HL-60 (cell line): ENCODE measurements at regions not wholly inside any gene's neighbourhood (a gene's known extent, or its start where the extent isn't known, plus 50 kb on each side); places are given as distances from the start of the nearest gene placed in this dataset.

ENCODE experiments used
- DNase-seq, 2 experiments: peaks; one replicate each; pipeline ENCODE4 v3.0.0-alpha.2; 2010 to 2020; ENCODE audit warnings: low read depth in 1 of 2, low spot score in 1 of 2
- H3K27ac ChIP-seq: fragments of 250-450 bp; sonication (Bioruptor Pico); replicated peaks from 2 replicates; pipeline ENCODE4 v1.5.1; 2020; ENCODE audit warnings: mild to moderate bottlenecking, moderate library complexity
- H3K27me3 ChIP-seq: fragments of 250-450 bp; sonication (Bioruptor Pico); 2 replicates; pipeline ENCODE4 v1.5.1; 2021; ENCODE audit warnings: mild to moderate bottlenecking, moderate library complexity; ENCODE audit not compliant: insufficient read depth, poor library complexity, severe bottlenecking
- H3K4me3 ChIP-seq: replicated peaks from 2 replicates; pipeline ENCODE4 v1.5.1; 2011; ENCODE audit warnings: mild to moderate bottlenecking, control low read depth, low read length; ENCODE audit not compliant: insufficient read depth
- GABPA ChIP-seq: IDR thresholded peaks from 2 replicates; pipeline ENCODE4 v1.6.1; 2012; ENCODE audit warnings: low read depth
- POLR2AphosphoS5 ChIP-seq: IDR thresholded peaks from 2 replicates; pipeline ENCODE4 v1.6.1; 2012; ENCODE audit warnings: low read depth
- SPI1 ChIP-seq: IDR thresholded peaks from 2 replicates; pipeline ENCODE4 v1.6.1; 2012; ENCODE audit warnings: low read depth, mild to moderate bottlenecking, borderline replicate concordance
- TF ChIP-seq, protein P1 (sequence below): IDR thresholded peaks from one replicate; pipeline ENCODE4 v1.5.1; 2011; ENCODE audit warnings: low read length, control low read depth, inconsistent platforms; ENCODE audit not compliant: insufficient read depth
- TF ChIP-seq, protein P2 (sequence below): IDR thresholded peaks from 2 replicates; pipeline ENCODE4 v1.6.1; 2012; ENCODE audit warnings: low read depth; ENCODE audit not compliant: insufficient replicate concordance

DNA sequence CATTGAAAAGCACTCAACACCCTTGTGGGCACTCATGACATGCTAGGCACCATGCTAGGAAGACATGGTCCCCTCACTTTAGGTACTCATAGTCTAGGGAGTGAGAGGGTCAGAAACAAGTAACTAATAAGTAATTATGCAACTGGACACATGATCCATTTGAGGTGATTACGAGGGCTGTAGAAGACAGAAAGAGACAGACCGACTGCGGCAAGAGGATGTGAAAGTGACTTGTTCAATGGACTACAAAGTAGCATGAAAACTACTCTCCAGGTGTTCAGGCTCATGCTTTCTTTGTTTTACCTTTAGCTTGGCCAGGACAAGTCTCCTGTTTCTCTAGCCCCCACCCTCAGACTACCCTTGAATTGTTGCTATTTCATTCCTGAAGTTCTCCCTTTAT lies 310.8 kb upstream of the SORL1-AS1 start:
- DNase-seq = peak in 1 of 2 experiments; percentile 11
- TF ChIP-seq, protein P1, sequence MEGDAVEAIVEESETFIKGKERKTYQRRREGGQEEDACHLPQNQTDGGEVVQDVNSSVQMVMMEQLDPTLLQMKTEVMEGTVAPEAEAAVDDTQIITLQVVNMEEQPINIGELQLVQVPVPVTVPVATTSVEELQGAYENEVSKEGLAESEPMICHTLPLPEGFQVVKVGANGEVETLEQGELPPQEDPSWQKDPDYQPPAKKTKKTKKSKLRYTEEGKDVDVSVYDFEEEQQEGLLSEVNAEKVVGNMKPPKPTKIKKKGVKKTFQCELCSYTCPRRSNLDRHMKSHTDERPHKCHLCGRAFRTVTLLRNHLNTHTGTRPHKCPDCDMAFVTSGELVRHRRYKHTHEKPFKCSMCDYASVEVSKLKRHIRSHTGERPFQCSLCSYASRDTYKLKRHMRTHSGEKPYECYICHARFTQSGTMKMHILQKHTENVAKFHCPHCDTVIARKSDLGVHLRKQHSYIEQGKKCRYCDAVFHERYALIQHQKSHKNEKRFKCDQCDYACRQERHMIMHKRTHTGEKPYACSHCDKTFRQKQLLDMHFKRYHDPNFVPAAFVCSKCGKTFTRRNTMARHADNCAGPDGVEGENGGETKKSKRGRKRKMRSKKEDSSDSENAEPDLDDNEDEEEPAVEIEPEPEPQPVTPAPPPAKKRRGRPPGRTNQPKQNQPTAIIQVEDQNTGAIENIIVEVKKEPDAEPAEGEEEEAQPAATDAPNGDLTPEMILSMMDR = no peak
- TF ChIP-seq POLR2AphosphoS5 (no peak), SPI1 (no peak), GABPA (no peak)
- TF ChIP-seq, protein P2, sequence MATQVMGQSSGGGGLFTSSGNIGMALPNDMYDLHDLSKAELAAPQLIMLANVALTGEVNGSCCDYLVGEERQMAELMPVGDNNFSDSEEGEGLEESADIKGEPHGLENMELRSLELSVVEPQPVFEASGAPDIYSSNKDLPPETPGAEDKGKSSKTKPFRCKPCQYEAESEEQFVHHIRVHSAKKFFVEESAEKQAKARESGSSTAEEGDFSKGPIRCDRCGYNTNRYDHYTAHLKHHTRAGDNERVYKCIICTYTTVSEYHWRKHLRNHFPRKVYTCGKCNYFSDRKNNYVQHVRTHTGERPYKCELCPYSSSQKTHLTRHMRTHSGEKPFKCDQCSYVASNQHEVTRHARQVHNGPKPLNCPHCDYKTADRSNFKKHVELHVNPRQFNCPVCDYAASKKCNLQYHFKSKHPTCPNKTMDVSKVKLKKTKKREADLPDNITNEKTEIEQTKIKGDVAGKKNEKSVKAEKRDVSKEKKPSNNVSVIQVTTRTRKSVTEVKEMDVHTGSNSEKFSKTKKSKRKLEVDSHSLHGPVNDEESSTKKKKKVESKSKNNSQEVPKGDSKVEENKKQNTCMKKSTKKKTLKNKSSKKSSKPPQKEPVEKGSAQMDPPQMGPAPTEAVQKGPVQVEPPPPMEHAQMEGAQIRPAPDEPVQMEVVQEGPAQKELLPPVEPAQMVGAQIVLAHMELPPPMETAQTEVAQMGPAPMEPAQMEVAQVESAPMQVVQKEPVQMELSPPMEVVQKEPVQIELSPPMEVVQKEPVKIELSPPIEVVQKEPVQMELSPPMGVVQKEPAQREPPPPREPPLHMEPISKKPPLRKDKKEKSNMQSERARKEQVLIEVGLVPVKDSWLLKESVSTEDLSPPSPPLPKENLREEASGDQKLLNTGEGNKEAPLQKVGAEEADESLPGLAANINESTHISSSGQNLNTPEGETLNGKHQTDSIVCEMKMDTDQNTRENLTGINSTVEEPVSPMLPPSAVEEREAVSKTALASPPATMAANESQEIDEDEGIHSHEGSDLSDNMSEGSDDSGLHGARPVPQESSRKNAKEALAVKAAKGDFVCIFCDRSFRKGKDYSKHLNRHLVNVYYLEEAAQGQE = no peak
- no peak overlapping the region for H3K27ac ChIP-seq
- H3K27me3 ChIP-seq = peaks cover 15% of the 10 kb centered on the region
- no peak overlapping the region for H3K4me3 ChIP-seq

DNA sequence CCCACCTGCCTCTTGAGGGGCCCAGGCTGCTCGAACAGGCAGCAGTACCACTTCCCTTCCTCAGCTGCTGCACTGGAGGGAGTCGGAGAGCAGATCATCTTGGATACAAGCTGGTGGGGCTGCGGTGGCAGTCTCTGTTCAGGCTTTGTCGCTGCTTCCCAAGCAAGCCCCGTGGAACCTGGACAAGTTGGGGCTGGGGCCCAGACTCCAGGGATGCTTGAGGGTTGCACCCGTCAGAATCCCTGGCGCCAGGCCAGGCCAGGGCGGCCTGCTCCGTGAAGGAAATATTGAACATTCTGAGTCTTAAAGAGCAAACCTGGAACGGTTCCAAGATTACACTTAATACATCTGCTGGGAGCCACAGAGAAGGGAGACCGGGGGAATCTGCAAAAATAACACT lies 310.1 kb upstream of the SORL1-AS1 start:
- Histone ChIP-seq H3K4me3 (no peak overlapping the region), H3K27ac (no peak overlapping the region), H3K27me3 (peaks cover 15% of the 10 kb centered on the region)
- DNase-seq = peak in 1 of 2 experiments; percentile 8
- TF ChIP-seq SPI1 = no peak
- TF ChIP-seq GABPA = no peak
- TF ChIP-seq, protein P1 = no peak
- no peak for TF ChIP-seq POLR2AphosphoS5
- TF ChIP-seq, protein P2 = no peak

DNA sequence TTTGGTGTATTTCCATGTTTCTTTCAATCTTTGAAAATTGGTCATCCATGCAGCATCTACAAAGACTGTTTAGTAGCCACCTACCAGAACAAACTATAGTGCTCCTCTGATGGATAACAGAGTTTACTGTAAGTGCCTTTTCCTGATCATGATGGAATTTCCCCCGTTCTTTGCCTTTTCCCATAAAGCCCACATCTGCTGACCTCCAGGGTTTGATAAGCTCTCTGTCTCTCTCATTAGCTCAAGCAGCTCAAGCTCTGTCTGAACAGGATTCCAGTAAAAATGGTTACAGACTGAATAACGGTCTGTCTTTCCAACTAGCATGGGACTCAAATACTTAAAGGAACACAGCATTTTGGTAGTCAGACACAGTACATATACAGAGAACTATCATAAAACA lies 308.4 kb upstream of the SORL1-AS1 start:
- TF ChIP-seq, protein P1 = no peak
- no peak for TF ChIP-seq GABPA
- TF ChIP-seq, protein P2 = no peak
- TF ChIP-seq POLR2AphosphoS5 = no peak
- no peak for TF ChIP-seq SPI1
- Histone ChIP-seq H3K27me3 (peaks cover 15% of the 10 kb centered on the region), H3K27ac (no peak overlapping the region), H3K4me3 (no peak overlapping the region)
- DNase-seq = no peak
